SK-N-SH treated with all-trans-retinoic acid at 6 μM for 48 hours (cell line): ENCODE measurements at regions not wholly inside any gene's neighbourhood (a gene's known extent, or its start where the extent isn't known, plus 50 kb on each side); places are given as distances from the start of the nearest gene placed in this dataset.

ENCODE experiments used
- ARNTL ChIP-seq: fragments of 450-650 bp; formaldehyde crosslinking; IDR thresholded peaks from 2 replicates; pipeline ENCODE4 v1.5.0; 2020; ENCODE audit warnings: low read depth, mild to moderate bottlenecking, moderate library complexity, borderline replicate concordance
- SNAI2 ChIP-seq: fragments of 250-450 bp; sonication (Bioruptor Pico); IDR thresholded peaks from 2 replicates; pipeline ENCODE4 v1.5.0; 2020; ENCODE audit warnings: mild to moderate bottlenecking, moderate library complexity
- ZC3H10 ChIP-seq: fragments of 250-450 bp; sonication (Bioruptor Pico); IDR thresholded peaks from 2 replicates; pipeline ENCODE4 v1.5.1; 2021; ENCODE audit warnings: mild to moderate bottlenecking, moderate library complexity
- ZFP3 ChIP-seq: fragments of 250-450 bp; sonication (Bioruptor Pico); IDR thresholded peaks from 2 replicates; pipeline ENCODE4 v1.5.0; 2020; ENCODE audit warnings: mild to moderate bottlenecking, moderate library complexity
- ZFP30 ChIP-seq: fragments of 450-650 bp; formaldehyde crosslinking; IDR thresholded peaks from 2 replicates; pipeline ENCODE4 v1.5.0; 2022; ENCODE audit warnings: mild to moderate bottlenecking, moderate library complexity
- ZNF70 ChIP-seq: fragments of 450-650 bp; formaldehyde crosslinking; IDR thresholded peaks from 2 replicates; pipeline ENCODE4 v1.5.0; 2020; ENCODE audit warnings: mild to moderate bottlenecking, moderate library complexity
- ZNF8 ChIP-seq: fragments of 450-650 bp; formaldehyde crosslinking; IDR thresholded peaks from 2 replicates; pipeline ENCODE4 v1.5.0; 2020; ENCODE audit warnings: mild to moderate bottlenecking, moderate library complexity
- TF ChIP-seq, protein P1 (sequence below): fragments of 250-450 bp; sonication (Bioruptor Pico); IDR thresholded peaks from 2 replicates; pipeline ENCODE4 v1.8.0; 2020; ENCODE audit warnings: mild to moderate bottlenecking, moderate library complexity, borderline replicate concordance

DNA sequence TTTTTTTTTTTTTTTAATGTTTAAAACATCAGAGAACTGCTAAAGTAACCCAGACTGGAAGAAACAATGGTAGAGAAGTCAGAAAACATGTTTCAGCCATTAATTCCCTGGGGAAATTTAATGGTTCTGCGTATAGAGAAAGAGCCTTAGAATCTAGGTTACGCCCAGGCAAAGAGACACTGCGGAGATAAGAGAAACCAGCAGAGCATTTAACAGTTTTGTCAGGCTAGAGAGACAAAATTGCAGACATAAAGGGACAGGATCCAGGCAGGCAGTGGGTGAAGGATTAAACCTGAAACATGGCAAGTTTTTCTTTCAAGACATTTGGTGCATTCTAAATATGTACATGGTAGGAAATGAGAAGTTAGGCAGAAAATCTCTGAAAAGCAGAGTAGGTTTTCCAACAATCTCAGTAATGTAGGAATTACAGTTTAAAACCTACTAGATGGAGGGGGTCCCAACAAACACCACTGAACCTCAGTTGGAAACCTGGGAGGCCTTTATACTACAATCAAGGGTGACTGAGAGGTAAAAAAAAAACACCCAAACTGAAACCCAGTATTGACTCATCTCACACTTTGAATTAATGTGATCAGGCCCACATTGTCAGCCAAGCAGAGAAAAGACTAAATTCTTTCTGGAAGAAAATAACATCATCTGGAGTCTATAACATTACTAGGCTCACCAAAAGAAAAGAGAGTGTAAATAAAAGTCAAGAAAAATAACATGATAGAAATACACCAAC is 254.2 kb upstream of the NWD2 start:
- TF ChIP-seq, protein P1, sequence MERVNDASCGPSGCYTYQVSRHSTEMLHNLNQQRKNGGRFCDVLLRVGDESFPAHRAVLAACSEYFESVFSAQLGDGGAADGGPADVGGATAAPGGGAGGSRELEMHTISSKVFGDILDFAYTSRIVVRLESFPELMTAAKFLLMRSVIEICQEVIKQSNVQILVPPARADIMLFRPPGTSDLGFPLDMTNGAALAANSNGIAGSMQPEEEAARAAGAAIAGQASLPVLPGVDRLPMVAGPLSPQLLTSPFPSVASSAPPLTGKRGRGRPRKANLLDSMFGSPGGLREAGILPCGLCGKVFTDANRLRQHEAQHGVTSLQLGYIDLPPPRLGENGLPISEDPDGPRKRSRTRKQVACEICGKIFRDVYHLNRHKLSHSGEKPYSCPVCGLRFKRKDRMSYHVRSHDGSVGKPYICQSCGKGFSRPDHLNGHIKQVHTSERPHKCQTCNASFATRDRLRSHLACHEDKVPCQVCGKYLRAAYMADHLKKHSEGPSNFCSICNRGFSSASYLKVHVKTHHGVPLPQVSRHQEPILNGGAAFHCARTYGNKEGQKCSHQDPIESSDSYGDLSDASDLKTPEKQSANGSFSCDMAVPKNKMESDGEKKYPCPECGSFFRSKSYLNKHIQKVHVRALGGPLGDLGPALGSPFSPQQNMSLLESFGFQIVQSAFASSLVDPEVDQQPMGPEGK (CRISPR knock-in tag) = no peak
- TF ChIP-seq ZC3H10 (CRISPR knock-in tag) (no peak), ARNTL (CRISPR knock-in tag) (no peak), SNAI2 (CRISPR knock-in tag) (no peak), ZFP30 (no peak), ZNF8 (CRISPR knock-in tag) (no peak), ZNF70 (CRISPR knock-in tag) (no peak), ZFP3 (CRISPR knock-in tag) (no peak)
